AG04449 (cell line): ENCODE measurements at regions not wholly inside any gene's neighbourhood (a gene's known extent, or its start where the extent isn't known, plus 50 kb on each side); places are given as distances from the start of the nearest gene placed in this dataset.

ENCODE experiments used
- CTCF ChIA-PET: fragments of 350-600 bp; formaldehyde crosslinking; extraction: SDS; loops from one replicate; lab custom pipeline; 2021; ENCODE audit warnings: antibody characterized with exemption; lab: Yijun Ruan, JAX
- POLR2A ChIA-PET: fragments of 400-600, 350-600 bp; formaldehyde crosslinking; extraction: SDS; loops from one replicate; lab custom pipeline; 2020; ENCODE audit warnings: antibody characterized with exemption, inconsistent platforms; lab: Yijun Ruan, JAX
- DNase-seq: peaks from one replicate; pipeline ENCODE4 v3.0.0-alpha.2; 2010; ENCODE audit warnings: low read depth, low spot score
- H3K4me3 ChIP-seq: 2 replicates; pipeline ENCODE4 v1.5.1; 2011; ENCODE audit warnings: low read depth, mild to moderate bottlenecking, control low read depth, low read length
- TF ChIP-seq, protein P1 (sequence below): IDR thresholded peaks from one replicate; pipeline ENCODE4 v1.5.1; 2011; ENCODE audit warnings: mild to moderate bottlenecking, moderate library complexity, low read length, control low read depth, inconsistent platforms; ENCODE audit not compliant: insufficient read depth; ENCODE audit errors: missing control alignments

GRCh38 chr2:152227969-152228592 lies 52.5 kb upstream of the STAM2 start:
- DNase-seq, result no peak
- TF ChIP-seq, protein P1, sequence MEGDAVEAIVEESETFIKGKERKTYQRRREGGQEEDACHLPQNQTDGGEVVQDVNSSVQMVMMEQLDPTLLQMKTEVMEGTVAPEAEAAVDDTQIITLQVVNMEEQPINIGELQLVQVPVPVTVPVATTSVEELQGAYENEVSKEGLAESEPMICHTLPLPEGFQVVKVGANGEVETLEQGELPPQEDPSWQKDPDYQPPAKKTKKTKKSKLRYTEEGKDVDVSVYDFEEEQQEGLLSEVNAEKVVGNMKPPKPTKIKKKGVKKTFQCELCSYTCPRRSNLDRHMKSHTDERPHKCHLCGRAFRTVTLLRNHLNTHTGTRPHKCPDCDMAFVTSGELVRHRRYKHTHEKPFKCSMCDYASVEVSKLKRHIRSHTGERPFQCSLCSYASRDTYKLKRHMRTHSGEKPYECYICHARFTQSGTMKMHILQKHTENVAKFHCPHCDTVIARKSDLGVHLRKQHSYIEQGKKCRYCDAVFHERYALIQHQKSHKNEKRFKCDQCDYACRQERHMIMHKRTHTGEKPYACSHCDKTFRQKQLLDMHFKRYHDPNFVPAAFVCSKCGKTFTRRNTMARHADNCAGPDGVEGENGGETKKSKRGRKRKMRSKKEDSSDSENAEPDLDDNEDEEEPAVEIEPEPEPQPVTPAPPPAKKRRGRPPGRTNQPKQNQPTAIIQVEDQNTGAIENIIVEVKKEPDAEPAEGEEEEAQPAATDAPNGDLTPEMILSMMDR, result no peak
- H3K4me3 ChIP-seq, result no peak overlapping the region
- POLR2A ChIA-PET, result no interaction called here
- CTCF ChIA-PET, result interaction anchor here (1.3 kb wide), 1 partner anchor 16 kb away, joined by 3 read pairs; no protein-coding TSS in a partner anchor

DNA sequence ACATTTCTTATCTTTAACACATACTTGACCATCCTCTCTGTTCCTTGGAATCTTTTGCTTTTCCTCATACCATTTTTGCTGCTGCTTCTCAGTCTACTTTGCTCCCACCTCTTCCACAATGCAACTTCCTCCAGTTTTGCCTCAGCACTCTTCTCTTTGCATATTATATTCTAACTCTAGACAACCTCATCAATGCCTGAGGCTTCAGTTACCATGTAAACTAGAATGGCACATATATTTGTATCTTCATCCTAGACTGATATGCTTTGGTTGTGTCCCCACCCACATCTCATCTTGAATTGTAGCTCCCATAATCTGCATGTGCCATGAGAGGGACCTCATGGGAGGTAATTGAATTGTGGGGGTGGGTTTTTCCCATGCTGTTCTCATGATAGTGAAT lies 55.9 kb upstream of the STAM2 start:
- CTCF ChIA-PET, result no interaction called here

DNA sequence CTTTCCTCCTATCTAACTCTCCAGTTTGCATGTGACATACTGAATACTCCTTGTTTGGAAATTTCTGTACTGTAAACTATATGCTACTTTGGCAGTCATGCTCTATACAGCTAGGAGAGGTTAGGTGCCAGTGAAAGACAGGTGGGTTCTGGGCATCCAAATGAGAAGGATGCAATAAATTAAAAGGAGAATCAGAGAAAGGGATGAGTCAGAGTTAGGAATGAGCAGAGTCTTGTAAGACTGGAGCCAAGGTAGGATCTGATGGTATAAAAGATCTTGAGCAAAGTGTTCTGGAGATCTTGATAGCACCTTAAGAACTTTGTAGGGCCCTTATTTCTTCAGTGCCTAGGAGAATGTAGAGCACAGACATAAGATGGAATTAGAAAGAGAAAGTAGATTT lies 58.7 kb upstream of the STAM2 start:
- H3K4me3 ChIP-seq, result no peak overlapping the region
- ChIA-PET POLR2A (no interaction called here), CTCF (no interaction called here)
- TF ChIP-seq, protein P1, result no peak
- DNase-seq, result no peak

More for the DNA sequence above, 55.9 kb upstream of the STAM2 start:
- no peak overlapping the region for H3K4me3 ChIP-seq
- DNase-seq, result no peak
- TF ChIP-seq, protein P1, result no peak
- POLR2A ChIA-PET, result no interaction called here

DNA sequence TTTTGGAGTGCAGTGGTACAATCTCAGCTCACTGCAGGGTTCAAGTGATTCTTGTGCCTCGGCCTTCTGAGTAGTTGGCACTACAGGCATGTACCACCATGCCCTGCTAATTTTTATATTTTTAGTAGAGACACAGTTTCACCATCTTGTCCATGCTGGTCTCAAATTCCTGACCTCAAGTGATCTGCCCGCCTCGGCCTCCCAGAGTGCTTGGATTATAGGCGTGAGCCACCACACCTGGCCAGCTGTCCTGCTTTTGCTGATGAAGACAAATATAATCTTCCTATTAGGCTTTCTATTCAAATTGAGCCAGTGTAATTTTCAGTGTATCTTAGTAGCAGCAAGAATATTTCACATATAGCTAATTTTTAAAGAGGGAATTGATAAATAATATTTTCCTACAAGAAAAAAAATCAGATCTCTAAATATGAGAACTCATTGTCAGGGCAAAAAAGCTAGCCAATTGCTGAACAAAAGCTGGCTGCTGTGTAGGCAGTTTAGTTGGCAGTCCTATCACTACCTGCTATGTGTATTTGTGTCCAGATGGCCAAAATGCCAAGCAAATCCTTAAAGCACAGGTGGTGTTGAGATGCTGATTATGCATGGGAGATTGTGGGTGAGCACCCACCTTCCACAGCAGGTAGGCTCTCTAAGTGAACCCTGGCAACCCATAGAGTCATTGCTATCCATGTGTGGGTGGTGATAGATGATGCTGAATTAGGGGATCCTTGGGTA lies 60.8 kb upstream of the STAM2 start:
- DNase-seq, result no peak
- POLR2A ChIA-PET, result no interaction called here
- CTCF ChIA-PET, result no interaction called here
- TF ChIP-seq, protein P1, result no peak
- H3K4me3 ChIP-seq, result no peak overlapping the region

GRCh38 chr2:152238016-152238415 lies 62.5 kb upstream of the STAM2 start:
- ChIA-PET CTCF (no interaction called here), POLR2A (no interaction called here)
- no peak for DNase-seq
- no peak overlapping the region for H3K4me3 ChIP-seq
- TF ChIP-seq, protein P1, result no peak

- no peak overlapping the region for H3K4me3 ChIP-seq
- TF ChIP-seq, protein P1, result no peak
- DNase-seq, result no peak
- ChIA-PET POLR2A (no interaction called here), CTCF (no interaction called here)
Observed at GRCh38 chr2:152240559-152241231, 65.1 kb upstream of the STAM2 start.
